ENCODE measurements at regions not wholly inside any gene's neighbourhood (a gene's known extent, or its start where the extent isn't known, plus 50 kb on each side); places are given as distances from the start of the nearest gene placed in this dataset.

DNA sequence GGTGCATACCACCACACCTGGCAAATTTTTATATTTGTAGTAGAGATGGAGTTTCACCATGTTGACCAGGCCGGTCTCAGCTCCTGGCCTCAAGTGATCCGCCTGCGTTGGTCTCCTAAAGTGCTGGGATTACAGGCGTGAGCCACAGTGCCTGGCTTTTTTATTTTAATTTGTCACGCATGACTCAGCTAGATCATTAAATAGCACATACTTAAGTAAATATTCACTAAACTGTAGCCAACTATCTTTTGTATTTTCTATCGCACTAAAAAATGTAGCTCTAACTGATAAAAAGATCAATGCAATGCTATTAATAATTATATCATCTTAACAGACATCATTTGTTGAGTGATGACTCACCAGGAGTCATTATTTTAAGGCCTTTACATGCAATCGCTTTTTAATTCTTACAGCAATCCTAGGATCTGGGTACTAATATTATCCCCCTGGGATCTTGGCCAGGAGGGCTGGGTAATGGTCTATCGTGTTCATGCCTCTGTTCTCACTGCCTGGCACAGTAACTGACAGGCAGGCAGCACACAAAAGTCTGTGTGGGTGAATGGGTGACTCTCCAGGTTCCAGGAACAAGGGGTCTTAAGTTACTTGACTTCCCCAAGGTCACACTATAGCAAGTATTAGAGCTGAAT is 693.5 kb upstream of the EEF2KMT start:
- Mint-ChIP-seq H3K36me3 (no peaks in the 10 kb centered on the region), H3K4me1 (ENCODE audit: unreplicated experiment) (no peaks in the 10 kb centered on the region), H3K4me3 (no peak overlapping the region), H3K9me3 (peaks cover 5% of the 10 kb centered on the region), H3K27me3 (peaks cover 22% of the 10 kb centered on the region), H3K27ac (no peak overlapping the region)
- no peak for DNase-seq (ENCODE audit: extremely low spot score, unreplicated experiment)
- no peak for TF ChIP-seq CTCF (conservative IDR thresholded peaks at IDR 0.05)

- Mint-ChIP-seq H3K36me3 (no peaks in the 10 kb centered on the region), H3K27me3 (peaks cover 21% of the 10 kb centered on the region), H3K4me1 (ENCODE audit: unreplicated experiment) (no peaks in the 10 kb centered on the region), H3K4me3 (no peak overlapping the region), H3K9me3 (peaks cover 2% of the 10 kb centered on the region), H3K27ac (no peak overlapping the region)
- DNase-seq (ENCODE audit: extremely low spot score, unreplicated experiment): no peak
- no peak for TF ChIP-seq CTCF (conservative IDR thresholded peaks at IDR 0.05)
Observed at GRCh38 chr16:5790512-5790911, 692.9 kb upstream of the EEF2KMT start.

- TF ChIP-seq CTCF (conservative IDR thresholded peaks at IDR 0.05): no peak
- Mint-ChIP-seq H3K27me3 (peaks cover 15% of the 10 kb centered on the region), H3K27ac (no peak overlapping the region), H3K36me3 (no peaks in the 10 kb centered on the region), H3K4me3 (no peak overlapping the region), H3K9me3 (no peaks in the 10 kb centered on the region), H3K4me1 (ENCODE audit: unreplicated experiment) (no peaks in the 10 kb centered on the region)
- DNase-seq (ENCODE audit: extremely low spot score, unreplicated experiment): no peak
Observed at GRCh38 chr16:5789033-5789432, 691.4 kb upstream of the EEF2KMT start.

- peaks cover 5% of the 10 kb centered on the region for H3K9me3 Mint-ChIP-seq
- TF ChIP-seq CTCF (conservative IDR thresholded peaks at IDR 0.05): no peak
Observed at GRCh38 chr16:5781436-5781835, 683.8 kb upstream of the EEF2KMT start.

GRCh38 chr16:5776876-5777275 is 679.3 kb upstream of the EEF2KMT start:
- no peak for DNase-seq (ENCODE audit: extremely low spot score, unreplicated experiment)
- no peak for TF ChIP-seq CTCF (conservative IDR thresholded peaks at IDR 0.05)
- Mint-ChIP-seq H3K27me3 (peaks cover 4% of the 10 kb centered on the region), H3K36me3 (no peaks in the 10 kb centered on the region), H3K4me3 (no peak overlapping the region), H3K27ac (no peak overlapping the region), H3K9me3 (no peaks in the 10 kb centered on the region), H3K4me1 (ENCODE audit: unreplicated experiment) (no peaks in the 10 kb centered on the region)

More at GRCh38 chr16:5781436-5781835, 683.8 kb upstream of the EEF2KMT start:
- H3K4me1 Mint-ChIP-seq (ENCODE audit: unreplicated experiment): no peaks in the 10 kb centered on the region
- H3K27me3 Mint-ChIP-seq: peaks cover 4% of the 10 kb centered on the region
- H3K36me3 Mint-ChIP-seq: no peaks in the 10 kb centered on the region
- H3K4me3 Mint-ChIP-seq: no peak overlapping the region
- no peak for DNase-seq (ENCODE audit: extremely low spot score, unreplicated experiment)
- H3K27ac Mint-ChIP-seq: no peak overlapping the region

DNA sequence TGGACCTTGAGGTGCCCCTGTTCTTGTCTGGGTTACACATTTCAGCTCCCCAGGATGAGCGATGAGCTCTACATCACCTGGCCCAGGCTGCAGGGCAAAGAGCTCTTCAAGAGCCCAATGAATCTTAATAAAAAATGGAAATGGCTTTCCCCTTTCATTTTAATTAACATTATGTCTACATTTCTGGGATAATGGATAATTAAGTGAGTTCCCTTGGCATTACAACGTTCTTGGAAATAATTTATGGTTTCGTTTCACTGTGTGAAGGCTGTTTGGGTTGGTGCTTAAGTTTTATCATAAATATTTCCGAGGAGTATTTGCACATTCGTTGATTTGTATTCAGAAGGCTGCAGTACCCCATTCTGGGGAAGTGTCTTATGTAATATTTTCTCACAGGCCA is 678.3 kb upstream of the EEF2KMT start:
- no peak overlapping the region for H3K4me3 Mint-ChIP-seq
- TF ChIP-seq CTCF (conservative IDR thresholded peaks at IDR 0.05): no peak
- no peak overlapping the region for H3K27ac Mint-ChIP-seq
- no peak for DNase-seq (ENCODE audit: extremely low spot score, unreplicated experiment)
- no peaks in the 10 kb centered on the region for H3K4me1 Mint-ChIP-seq (ENCODE audit: unreplicated experiment)
- H3K9me3 Mint-ChIP-seq: no peaks in the 10 kb centered on the region
- H3K27me3 Mint-ChIP-seq: peaks cover 4% of the 10 kb centered on the region
- no peaks in the 10 kb centered on the region for H3K36me3 Mint-ChIP-seq
